ENCODE measurements at regions not wholly inside any gene's neighbourhood (a gene's known extent, or its start where the extent isn't known, plus 50 kb on each side); places are given as distances from the start of the nearest gene placed in this dataset.

GRCh38 chr16:5605404-5605803 is 507.8 kb upstream of the EEF2KMT start:
- no peaks in the 10 kb centered on the region for H3K27me3 ChIP-seq (ENCODE audit: low read depth, low read length)
- H3K4me3 ChIP-seq (ENCODE audit: low read length) = no peak overlapping the region
- no peak overlapping the region for H3K4me2 ChIP-seq (ENCODE audit: low read length)
- H3K9me3 ChIP-seq (ENCODE audit: insufficient read depth, low read length) = no peaks in the 10 kb centered on the region
- H2AFZ ChIP-seq (ENCODE audit: low read depth, low read length) = no peak overlapping the region
- H4K20me1 ChIP-seq (ENCODE audit: insufficient read depth, low read length) = no peaks in the 10 kb centered on the region
- H3K36me3 ChIP-seq (replicated peaks; ENCODE audit: low read depth, low read length) = no peaks in the 10 kb centered on the region
- no peak overlapping the region for H3K27ac ChIP-seq (ENCODE audit: low read length)
- TF ChIP-seq EZH2phosphoT487 (IDR thresholded peaks at IDR 0.05; ENCODE audit: low read depth) (no peak), CTCF (IDR thresholded peaks at IDR 0.05; ENCODE audit: low read depth, low read length) (no peak)
- no peaks in the 10 kb centered on the region for H3K79me2 ChIP-seq (ENCODE audit: low read length)
- H3K9ac ChIP-seq (ENCODE audit: low read length) = no peak overlapping the region
- no peaks in the 10 kb centered on the region for H3K4me1 ChIP-seq (ENCODE audit: low read length)

GRCh38 chr16:5604770-5605169 is 507.2 kb upstream of the EEF2KMT start:
- Histone ChIP-seq H3K79me2 (ENCODE audit: low read length) (no peaks in the 10 kb centered on the region), H3K36me3 (replicated peaks; ENCODE audit: low read depth, low read length) (no peaks in the 10 kb centered on the region), H3K4me3 (ENCODE audit: low read length) (no peak overlapping the region), H3K27ac (ENCODE audit: low read length) (no peak overlapping the region), H3K4me2 (ENCODE audit: low read length) (no peak overlapping the region), H3K9ac (ENCODE audit: low read length) (no peak overlapping the region), H4K20me1 (ENCODE audit: insufficient read depth, low read length) (no peaks in the 10 kb centered on the region), H3K27me3 (ENCODE audit: low read depth, low read length) (no peaks in the 10 kb centered on the region), H3K4me1 (ENCODE audit: low read length) (no peaks in the 10 kb centered on the region), H3K9me3 (ENCODE audit: insufficient read depth, low read length) (no peaks in the 10 kb centered on the region), H2AFZ (ENCODE audit: low read depth, low read length) (no peak overlapping the region)
- TF ChIP-seq EZH2phosphoT487 (IDR thresholded peaks at IDR 0.05; ENCODE audit: low read depth) (no peak), CTCF (IDR thresholded peaks at IDR 0.05; ENCODE audit: low read depth, low read length) (no peak)

- H3K79me2 ChIP-seq (ENCODE audit: low read length) = no peaks in the 10 kb centered on the region
- no peak overlapping the region for H2AFZ ChIP-seq (ENCODE audit: low read depth, low read length)
- no peaks in the 10 kb centered on the region for H4K20me1 ChIP-seq (ENCODE audit: insufficient read depth, low read length)
- H3K27me3 ChIP-seq (ENCODE audit: low read depth, low read length) = no peaks in the 10 kb centered on the region
- no peaks in the 10 kb centered on the region for H3K4me1 ChIP-seq (ENCODE audit: low read length)
- H3K4me2 ChIP-seq (ENCODE audit: low read length) = no peak overlapping the region
- H3K9ac ChIP-seq (ENCODE audit: low read length) = no peak overlapping the region
- H3K9me3 ChIP-seq (ENCODE audit: insufficient read depth, low read length) = no peaks in the 10 kb centered on the region
- H3K27ac ChIP-seq (ENCODE audit: low read length) = no peak overlapping the region
- H3K4me3 ChIP-seq (ENCODE audit: low read length) = no peak overlapping the region
- H3K36me3 ChIP-seq (replicated peaks; ENCODE audit: low read depth, low read length) = no peaks in the 10 kb centered on the region
- TF ChIP-seq CTCF (IDR thresholded peaks at IDR 0.05; ENCODE audit: low read depth, low read length) = no peak
These were observed 506.2 kb upstream of the EEF2KMT start for GRCh38 chr16:5603836-5604235.

GRCh38 chr16:5601957-5602356 is 504.4 kb upstream of the EEF2KMT start:
- Histone ChIP-seq H3K4me3 (ENCODE audit: low read length) (no peak overlapping the region), H4K20me1 (ENCODE audit: insufficient read depth, low read length) (no peaks in the 10 kb centered on the region), H3K79me2 (ENCODE audit: low read length) (no peaks in the 10 kb centered on the region), H3K27me3 (ENCODE audit: low read depth, low read length) (no peaks in the 10 kb centered on the region), H3K4me1 (ENCODE audit: low read length) (no peaks in the 10 kb centered on the region), H3K4me2 (ENCODE audit: low read length) (no peak overlapping the region), H3K36me3 (replicated peaks; ENCODE audit: low read depth, low read length) (no peaks in the 10 kb centered on the region), H3K9ac (ENCODE audit: low read length) (no peak overlapping the region), H3K9me3 (ENCODE audit: insufficient read depth, low read length) (no peaks in the 10 kb centered on the region), H3K27ac (ENCODE audit: low read length) (no peak overlapping the region), H2AFZ (ENCODE audit: low read depth, low read length) (no peak overlapping the region)
- TF ChIP-seq CTCF (IDR thresholded peaks at IDR 0.05; ENCODE audit: low read depth, low read length) (no peak), EZH2phosphoT487 (IDR thresholded peaks at IDR 0.05; ENCODE audit: low read depth) (no peak)
